ENCODE measurements at regions not wholly inside any gene's neighbourhood (a gene's known extent, or its start where the extent isn't known, plus 50 kb on each side); places are given as distances from the start of the nearest gene placed in this dataset.

GRCh38 chr3:104819333-104819732 is 547.4 kb upstream of the ALCAM start:
- TF ChIP-seq POLR2A (IDR thresholded peaks at IDR 0.05) (no peak), CTCF (IDR thresholded peaks at IDR 0.05) (no peak)
